HG03469 (cell line): ENCODE measurements at regions not wholly inside any gene's neighbourhood (a gene's known extent, or its start where the extent isn't known, plus 50 kb on each side); places are given as distances from the start of the nearest gene placed in this dataset.

Source experiments
- ATAC-seq: cut with Tn5 transposase; IDR thresholded peaks from one replicate; pipeline ENCODE4 v1.9.1; 2021; ENCODE audit warnings: mild to moderate bottlenecking, moderate library complexity, moderate number of reproducible peaks; ENCODE audit not compliant: unreplicated experiment

- ATAC-seq: no peak
These were observed 152.4 kb downstream of the TEX29 start for GRCh38 chr13:111472559-111473460.

- ATAC-seq: no peak
These were observed 153.9 kb downstream of the TEX29 start for GRCh38 chr13:111474136-111475002.

GRCh38 chr13:111475488-111475887 is 155.0 kb downstream of the TEX29 start:
- ATAC-seq: no peak

GRCh38 chr13:111476197-111476596 is 155.8 kb downstream of the TEX29 start:
- ATAC-seq: no peak

GRCh38 chr13:111479412-111479811 is 159.0 kb downstream of the TEX29 start:
- ATAC-seq: no peak

- ATAC-seq: no peak
These were observed 160.1 kb downstream of the TEX29 start for GRCh38 chr13:111480503-111480902.

GRCh38 chr13:111480976-111481375 is 160.5 kb downstream of the TEX29 start:
- ATAC-seq: no peak

GRCh38 chr13:111482126-111482525 is 161.7 kb downstream of the TEX29 start:
- ATAC-seq: no peak

GRCh38 chr13:111482806-111483620 is 162.6 kb downstream of the TEX29 start:
- no peak for ATAC-seq

- ATAC-seq: no peak
These were observed 163.2 kb downstream of the TEX29 start for GRCh38 chr13:111483621-111483987.

GRCh38 chr13:111484141-111484925 is 163.9 kb downstream of the TEX29 start:
- ATAC-seq: no peak

GRCh38 chr13:111484959-111485358 is 164.5 kb downstream of the TEX29 start:
- ATAC-seq: no peak

- ATAC-seq: no peak
These were observed 165.2 kb downstream of the TEX29 start for GRCh38 chr13:111485491-111486250.

- no peak for ATAC-seq
These were observed 165.9 kb downstream of the TEX29 start for GRCh38 chr13:111486331-111486730.

GRCh38 chr13:111486801-111487200 is 166.4 kb downstream of the TEX29 start:
- no peak for ATAC-seq

- no peak for ATAC-seq
These were observed 168.2 kb downstream of the TEX29 start for GRCh38 chr13:111488486-111489132.

GRCh38 chr13:111489301-111489700 is 168.9 kb downstream of the TEX29 start:
- no peak for ATAC-seq

GRCh38 chr13:111490611-111491010 is 170.2 kb downstream of the TEX29 start:
- ATAC-seq: no peak

- ATAC-seq: no peak
These were observed 170.6 kb downstream of the TEX29 start for GRCh38 chr13:111491021-111491420.
